AG10803 (cell line): ENCODE measurements at regions not wholly inside any gene's neighbourhood (a gene's known extent, or its start where the extent isn't known, plus 50 kb on each side); places are given as distances from the start of the nearest gene placed in this dataset.

ENCODE experiments used
- DNase-seq: peaks from one replicate; pipeline ENCODE4 v3.0.0; 2010; ENCODE audit warnings: low read depth
- H3K4me3 ChIP-seq: 2 replicates; pipeline ENCODE4 v1.5.1; 2011; ENCODE audit warnings: mild to moderate bottlenecking, low read length, control low read depth
- CTCF ChIP-seq: conservative IDR thresholded peaks from 2 replicates; pipeline ENCODE4 v1.5.1; 2011; ENCODE audit warnings: mild to moderate bottlenecking, low read length, control low read depth, inconsistent platforms

- H3K4me3 ChIP-seq: no peak overlapping the region
- peak; percentile 65 for DNase-seq
- no peak for TF ChIP-seq CTCF
Observed at GRCh38 chr4:24070117-24070516, 180.3 kb upstream of the PPARGC1A start.

GRCh38 chr4:24067367-24068193, 177.7 kb upstream of the PPARGC1A start:
- H3K4me3 ChIP-seq: no peak overlapping the region
- no peak for TF ChIP-seq CTCF
- DNase-seq: peak; percentile 54

GRCh38 chr4:24065974-24066373, 176.1 kb upstream of the PPARGC1A start:
- H3K4me3 ChIP-seq: no peak overlapping the region
- no peak for DNase-seq
- no peak for TF ChIP-seq CTCF

GRCh38 chr4:24063731-24064130, 173.9 kb upstream of the PPARGC1A start:
- no peak for TF ChIP-seq CTCF
- no peak for DNase-seq
- H3K4me3 ChIP-seq: no peak overlapping the region

DNA sequence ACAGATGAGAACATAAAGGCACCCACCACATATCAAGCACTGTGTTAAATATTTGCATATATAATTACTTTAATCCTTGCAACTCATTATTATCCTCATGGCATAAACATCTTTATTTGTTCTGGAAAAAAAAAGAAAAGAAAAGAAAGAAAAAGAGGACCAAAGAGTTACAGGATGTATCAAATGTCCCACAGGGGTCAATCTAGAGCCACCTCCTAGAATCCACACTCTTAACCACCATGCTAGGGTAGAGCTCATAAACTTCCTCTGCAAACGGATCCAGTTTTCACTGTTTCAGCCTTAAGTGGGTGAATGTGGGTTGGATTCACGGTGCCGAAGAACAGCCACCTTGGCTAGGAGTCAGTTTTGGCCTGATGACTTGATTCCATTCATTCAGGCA, 171.1 kb upstream of the PPARGC1A start:
- no peak for TF ChIP-seq CTCF
- H3K4me3 ChIP-seq: no peak overlapping the region
- DNase-seq: no peak

DNA sequence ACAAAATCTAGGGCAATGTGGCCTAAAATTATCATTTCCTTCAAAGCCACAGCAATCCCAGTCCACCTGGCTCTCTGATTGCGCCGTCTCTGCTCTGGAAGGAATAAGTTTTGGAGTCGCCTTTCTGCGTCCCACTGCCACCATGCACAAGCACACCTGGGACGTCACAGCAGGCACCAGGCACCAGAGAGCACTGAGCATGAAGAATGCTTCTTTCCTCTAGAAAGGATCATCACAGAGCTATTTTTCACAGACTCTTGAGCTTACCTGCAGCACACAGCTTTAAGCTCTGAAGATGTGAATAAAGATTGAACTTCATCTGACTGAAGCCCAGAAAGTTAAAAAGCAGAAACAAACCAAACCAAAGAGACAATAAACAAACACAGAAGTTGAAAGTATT, 170.0 kb upstream of the PPARGC1A start:
- H3K4me3 ChIP-seq: no peak overlapping the region
- TF ChIP-seq CTCF: no peak
- no peak for DNase-seq

DNA sequence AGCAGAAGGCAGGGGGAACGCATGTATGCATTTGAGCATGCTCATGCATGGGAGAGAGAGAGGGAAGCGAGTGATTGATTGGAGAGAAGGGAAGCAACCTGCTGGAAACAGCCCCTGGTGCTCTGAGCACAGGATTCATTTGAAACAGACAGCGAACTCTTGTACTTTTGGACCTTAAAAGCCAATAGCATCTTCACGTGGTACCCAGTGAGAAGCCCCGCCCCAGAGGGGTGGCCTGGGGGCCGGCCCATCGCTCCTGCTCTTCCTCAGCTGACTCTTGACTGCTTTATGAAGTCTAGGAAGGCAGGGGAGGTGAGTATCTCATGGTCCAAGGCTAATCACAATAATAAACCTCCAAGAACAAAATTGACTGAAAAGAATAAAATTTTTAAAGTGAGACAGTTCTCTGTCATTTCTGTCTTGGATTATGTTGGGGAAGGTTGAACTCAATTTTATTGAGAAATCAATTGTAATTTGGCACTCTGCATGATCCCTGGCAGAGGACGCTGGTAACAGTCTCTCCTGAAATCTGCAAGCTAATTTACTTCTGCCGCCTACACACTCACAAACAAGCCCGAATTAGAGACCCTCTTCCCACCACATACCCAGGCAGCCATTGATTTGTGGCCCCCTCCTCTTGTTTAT, 168.2 kb upstream of the PPARGC1A start:
- no peak overlapping the region for H3K4me3 ChIP-seq
- no peak for TF ChIP-seq CTCF
- DNase-seq: no peak
